NOMO-1 (cell line): ENCODE measurements at regions not wholly inside any gene's neighbourhood (a gene's known extent, or its start where the extent isn't known, plus 50 kb on each side); places are given as distances from the start of the nearest gene placed in this dataset.

Source experiments
- DNase-seq, 2 experiments: peaks; one replicate each; lab custom pipeline; 2025; ENCODE audit not compliant: unreplicated experiment in 2 of 2; lab: John Stamatoyannopoulos, UW

- no peak for DNase-seq
Observed at GRCh38 chr12:124433147-124433874, 134.1 kb downstream of the NCOR2 start.

- no peak for DNase-seq
Observed at GRCh38 chr12:124432376-124432775, 135.0 kb downstream of the NCOR2 start.

GRCh38 chr12:124431971-124432370 is 135.4 kb downstream of the NCOR2 start:
- no peak for DNase-seq

DNA sequence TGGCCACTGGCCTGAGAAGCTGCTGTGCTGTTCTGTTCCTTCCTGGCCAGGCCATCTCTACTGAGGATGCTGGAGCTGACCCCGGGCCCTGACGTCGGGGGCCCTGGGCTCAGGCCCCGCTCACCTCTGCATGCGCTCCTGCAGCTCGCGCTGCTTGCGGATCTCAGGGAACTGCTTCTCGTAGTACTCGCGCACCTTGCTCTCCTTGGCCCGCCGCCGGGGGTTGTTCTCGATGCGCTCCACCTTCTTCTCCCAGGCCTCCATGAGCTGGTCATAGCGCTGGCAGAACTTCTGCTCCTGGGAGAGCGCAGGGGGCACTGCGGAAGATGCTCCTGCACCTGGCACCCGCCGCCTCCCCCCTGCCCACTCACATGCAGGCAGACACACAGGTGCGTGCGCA is 135.6 kb downstream of the RFLNA start:
- DNase-seq = no peak

DNA sequence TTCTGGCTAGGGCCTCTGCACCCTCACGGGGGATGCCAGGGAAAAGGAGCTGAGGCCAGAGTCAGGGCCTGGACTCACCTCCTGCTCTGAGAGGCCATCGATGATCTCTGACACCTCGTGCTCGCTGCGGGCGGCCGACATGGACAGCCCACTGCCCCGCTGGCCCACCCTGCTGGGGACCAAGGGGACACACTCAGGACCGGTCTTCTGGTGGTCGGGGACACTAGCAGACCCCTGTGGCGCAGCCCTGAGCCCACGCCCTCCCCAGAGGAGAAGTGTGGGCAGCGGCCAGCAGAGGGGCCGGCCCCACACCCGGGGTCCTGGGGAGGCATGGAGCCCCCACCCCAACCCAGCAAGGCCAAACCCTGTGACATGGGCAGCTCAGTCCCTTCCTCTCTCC is 134.6 kb downstream of the RFLNA start:
- no peak for DNase-seq

DNA sequence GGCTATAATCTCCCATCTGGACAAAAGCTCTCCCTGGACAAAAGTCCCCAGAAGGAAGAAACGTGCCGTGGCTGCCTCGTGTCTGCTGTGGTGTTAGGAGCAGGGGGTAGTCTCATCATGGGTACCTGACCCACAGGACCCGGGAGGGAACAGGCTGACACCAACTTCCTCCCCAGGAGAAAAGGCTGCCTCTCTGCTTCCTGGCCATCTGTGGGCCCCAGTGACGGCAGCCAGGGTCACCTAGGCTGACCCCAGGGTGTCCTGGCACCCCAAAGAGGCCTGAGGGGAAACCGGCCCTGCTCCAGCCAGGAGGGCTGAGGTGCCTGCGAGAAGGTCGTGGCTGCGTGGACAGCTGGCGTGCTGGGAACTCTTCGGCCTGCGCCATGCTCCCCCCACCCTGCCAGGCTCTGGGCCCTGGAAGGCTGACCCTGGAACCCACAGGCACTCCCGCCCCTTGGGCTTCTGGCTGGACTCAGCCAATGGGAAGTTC is 133.9 kb downstream of the RFLNA start:
- DNase-seq = no peak

DNA sequence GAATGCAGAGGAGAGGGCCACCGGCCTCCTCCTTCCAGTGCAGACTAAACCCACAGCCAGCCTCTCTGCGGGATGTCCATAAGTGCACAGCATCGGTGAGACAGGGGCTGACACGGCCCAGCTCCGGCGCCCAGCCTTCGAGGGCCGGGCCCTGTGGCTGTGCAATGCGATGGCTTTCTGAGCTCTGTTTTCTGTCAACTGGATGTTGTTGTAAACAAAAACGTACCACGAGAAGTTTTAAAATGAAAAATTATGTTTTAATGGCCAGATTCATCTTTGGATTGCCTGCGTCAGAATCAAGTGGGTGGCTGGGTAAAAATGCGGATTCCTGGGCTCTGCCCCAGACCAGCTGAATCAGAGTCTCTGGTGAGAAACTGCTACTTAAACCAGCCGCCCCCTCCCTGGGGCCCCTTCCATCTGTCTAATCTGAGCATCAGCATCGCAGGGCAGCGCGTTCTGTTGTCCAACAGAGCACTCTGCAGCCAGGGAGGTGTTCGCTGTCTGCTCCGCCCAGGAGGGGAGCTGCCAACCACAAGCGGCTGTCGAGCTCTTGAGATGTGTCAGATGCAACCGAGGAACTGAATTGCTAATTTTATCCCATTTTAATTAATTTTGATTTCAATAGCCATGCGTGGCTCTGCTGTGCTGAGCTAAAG is 133.4 kb downstream of the RFLNA start:
- no peak for DNase-seq

DNA sequence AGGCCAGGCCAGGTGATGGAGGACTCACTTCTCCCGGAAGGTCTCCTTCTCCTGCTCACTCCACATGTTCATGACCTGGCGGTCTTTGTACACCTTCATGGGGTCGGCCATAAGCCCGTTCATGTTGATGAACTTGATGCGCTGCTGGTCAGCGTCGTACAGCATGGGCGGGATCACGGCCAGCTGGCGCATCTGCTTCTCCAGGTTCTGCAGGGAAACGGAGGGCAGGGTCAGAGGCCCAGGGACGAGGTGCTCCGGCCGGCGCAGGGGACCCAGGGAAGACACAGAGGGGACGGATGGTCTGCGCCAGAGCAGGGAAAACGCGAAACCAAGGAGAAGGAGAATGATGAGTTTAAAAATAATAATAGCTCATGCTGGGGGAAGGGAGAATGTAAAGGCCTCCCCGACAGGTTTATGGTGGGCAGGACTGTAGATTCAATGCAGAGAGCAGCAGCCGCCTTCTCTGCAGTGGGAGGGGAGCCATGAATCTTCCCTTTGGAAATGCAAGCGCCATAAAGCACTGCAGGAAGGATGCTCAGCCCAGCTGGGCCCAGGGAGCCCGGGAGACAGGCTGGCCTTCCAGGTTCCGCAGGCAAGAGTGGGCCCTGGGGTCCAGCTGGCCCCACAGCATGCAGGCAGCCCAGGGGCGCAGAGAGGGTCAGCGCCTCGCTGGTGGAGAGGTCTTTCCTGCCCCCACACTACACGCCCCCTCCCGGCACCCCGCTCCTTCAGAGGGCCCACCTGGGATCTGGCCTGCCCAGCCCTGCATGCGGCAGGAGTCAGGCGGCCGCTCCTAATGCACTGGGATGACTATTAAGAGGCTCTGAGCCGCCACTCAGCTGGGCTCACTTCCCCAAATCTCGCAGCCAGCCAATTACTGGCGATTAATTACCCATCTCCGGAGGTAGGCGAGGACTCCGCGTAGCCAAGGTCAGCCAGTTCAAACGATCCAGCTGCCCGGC is 132.0 kb downstream of the RFLNA start:
- peak; percentile 74 to 86 for DNase-seq

DNA sequence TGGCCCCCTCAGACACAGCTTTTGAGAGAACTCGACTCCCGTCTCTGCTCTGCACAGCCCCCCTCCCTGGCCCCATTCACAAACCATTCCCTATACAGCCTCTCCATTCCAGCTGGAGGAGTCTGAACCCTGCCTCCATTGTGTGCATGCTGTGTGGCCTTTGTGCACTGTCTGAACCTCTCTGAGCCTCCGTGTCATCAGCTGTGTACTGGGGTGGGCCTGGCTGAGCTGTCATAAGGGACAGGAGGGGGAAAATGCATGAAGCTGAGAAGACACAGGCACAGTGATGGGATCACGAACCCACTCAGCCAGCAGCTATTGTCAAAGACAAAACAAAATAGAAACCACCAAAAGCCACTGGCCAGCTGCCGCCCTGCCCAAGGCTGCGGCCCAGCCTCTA is 130.8 kb downstream of the RFLNA start:
- DNase-seq = no peak

DNA sequence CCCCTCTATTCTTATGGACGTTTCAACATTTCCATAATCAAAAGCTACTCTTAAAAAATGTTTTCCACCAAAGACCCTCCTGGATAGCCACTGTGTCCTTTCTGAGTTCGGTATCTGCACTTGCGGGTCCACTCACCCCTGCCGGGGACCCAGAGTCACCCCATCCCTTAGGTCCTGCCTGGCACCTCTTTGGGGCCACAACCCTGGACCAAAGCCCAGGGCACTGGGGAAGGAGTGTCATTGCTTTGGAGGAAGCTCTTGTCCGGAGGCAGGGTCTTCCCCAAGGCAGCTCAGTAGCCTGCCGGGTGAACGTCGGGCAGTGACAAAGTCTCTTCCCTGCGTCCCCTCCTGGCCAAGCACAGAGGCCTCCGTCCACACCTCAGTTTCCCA is 129.6 kb downstream of the RFLNA start:
- no peak for DNase-seq

- no peak for DNase-seq
Observed at GRCh38 chr12:124423761-124424515, 129.0 kb downstream of the RFLNA start.

- no peak for DNase-seq
Observed at GRCh38 chr12:124422570-124423523, 128.0 kb downstream of the RFLNA start.

GRCh38 chr12:124422142-124422569 is 127.3 kb downstream of the RFLNA start:
- DNase-seq = no peak

- DNase-seq = no peak
Observed at GRCh38 chr12:124420996-124421674, 126.2 kb downstream of the RFLNA start.

DNA sequence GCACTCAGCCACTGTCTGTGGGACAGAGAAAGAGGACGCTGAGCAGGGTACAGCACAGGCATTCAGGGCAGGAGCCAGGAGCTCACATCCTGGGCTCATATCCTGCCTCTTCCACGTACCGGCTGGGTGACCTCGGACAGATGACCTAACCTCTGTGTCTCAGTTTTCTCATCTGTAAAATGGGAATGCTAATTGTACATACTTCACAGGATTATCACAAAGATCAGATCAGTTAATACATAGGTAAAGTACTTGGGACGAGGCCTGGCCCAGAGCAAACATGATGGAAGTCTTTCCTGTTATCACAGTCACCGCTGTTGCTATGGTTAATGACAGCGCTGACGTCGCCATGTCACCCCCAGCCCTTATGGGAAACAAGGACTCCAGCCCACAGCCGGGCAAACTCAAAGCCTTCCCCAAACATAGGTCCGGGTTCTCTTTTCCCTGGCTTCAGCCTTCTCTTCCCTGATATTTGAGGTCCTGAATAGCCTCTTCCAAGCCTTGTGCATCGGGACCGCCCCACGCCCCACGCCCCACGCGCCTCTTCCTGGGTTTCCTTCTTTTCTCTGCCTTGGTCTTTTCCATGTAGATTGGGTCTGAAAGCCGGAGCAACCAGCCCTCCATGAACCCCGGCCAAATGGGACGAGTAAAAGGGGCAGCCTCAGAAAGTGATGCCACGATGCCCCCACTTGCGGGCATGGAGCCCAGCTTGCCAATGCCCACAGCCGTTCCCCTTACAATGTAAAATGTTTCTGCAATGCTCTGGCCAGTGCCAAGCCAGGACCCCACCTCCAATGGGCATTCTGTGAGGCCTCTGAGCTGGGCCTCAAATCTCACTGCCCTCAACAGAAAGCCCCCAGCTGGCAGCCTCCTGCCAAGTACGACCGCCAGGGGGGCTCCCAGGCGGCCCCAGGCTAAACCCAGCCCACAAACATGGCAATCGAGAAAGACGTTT is 125.4 kb downstream of the RFLNA start:
- DNase-seq = no peak

GRCh38 chr12:124419292-124420040 is 124.6 kb downstream of the RFLNA start:
- no peak for DNase-seq

- DNase-seq = no peak
Observed at GRCh38 chr12:124418791-124419190, 123.9 kb downstream of the RFLNA start.
